ENCODE measurements at regions not wholly inside any gene's neighbourhood (a gene's known extent, or its start where the extent isn't known, plus 50 kb on each side); places are given as distances from the start of the nearest gene placed in this dataset.
A peak's percentile ranks its signal among the peaks of the same experiment; 100 is the strongest.

DNA sequence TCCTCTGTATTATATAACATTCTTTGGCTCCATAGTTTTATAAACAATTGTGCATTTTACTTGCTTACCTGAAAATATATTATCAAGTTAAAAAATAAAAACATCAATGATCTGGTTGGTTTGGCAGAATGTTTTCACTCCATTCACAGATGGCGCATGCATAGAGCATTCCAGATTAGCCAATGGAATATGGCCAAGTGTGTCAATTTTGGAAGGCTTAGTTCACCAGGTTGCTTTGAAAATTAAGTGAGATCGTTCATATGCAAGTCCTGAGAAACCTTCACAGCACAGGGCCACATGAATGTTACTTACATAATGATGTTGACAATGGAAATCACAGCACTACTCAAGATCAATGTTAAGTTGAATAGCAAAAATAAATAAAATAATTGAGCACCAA is 335.7 kb downstream of the GRB14 start:
- in situ Hi-C loops (cut with MboI; ENCODE audit: low pct_unique_long_range_greater_than_20kb in 2 of 9, low sequenced_read_pairs in 9 of 9, unreplicated experiment in 9 of 9): no loop called here

GRCh38 chr2:164281896-164282295 is 339.4 kb downstream of the GRB14 start:
- no peak for ATAC-seq (replicated peaks in 6 of 8)
- WGBS, 10 experiments: 0 to 90% (median 80%) methylated on average over 1 of the region's 1 CpG; no CpG with 5 or more reads in 1 of the 10 experiments
- no peak overlapping the region for H3K4me3 ChIP-seq
- no peak overlapping the region for H3K27ac ChIP-seq
- peaks cover 2 to 6% of the 10 kb centered on the region in 2 donors for H3K4me1 ChIP-seq (replicated peaks in 1 of 2)
- in situ Hi-C loops (cut with MboI; ENCODE audit: low pct_unique_long_range_greater_than_20kb in 2 of 9, low sequenced_read_pairs in 9 of 9, unreplicated experiment in 9 of 9): no loop called here

More for the DNA sequence above, 335.7 kb downstream of the GRB14 start:
- ATAC-seq (replicated peaks in 6 of 8): no peak
- no peak overlapping the region for H3K4me3 ChIP-seq
- H3K27ac ChIP-seq: no peak overlapping the region
- 44 to 100% (median 78%) methylated on average over 1 to 2 of the region's 2 CpGs for WGBS, 10 experiments
- no peaks in the 10 kb centered on the region for H3K4me1 ChIP-seq (replicated peaks in 1 of 2)

- in situ Hi-C loops (cut with MboI; ENCODE audit: low pct_unique_long_range_greater_than_20kb in 2 of 9, low sequenced_read_pairs in 9 of 9, unreplicated experiment in 9 of 9): no loop called here
- H3K27ac ChIP-seq: no peak overlapping the region
- no peak for ATAC-seq (replicated peaks in 6 of 8)
- H3K4me1 ChIP-seq (replicated peaks in 1 of 2): peaks cover 6 to 14% of the 10 kb centered on the region in 2 donors
- no peak overlapping the region for H3K4me3 ChIP-seq
Measured at GRCh38 chr2:164275659-164276058, 345.6 kb downstream of the GRB14 start.

GRCh38 chr2:164260506-164260905 is 360.8 kb downstream of the GRB14 start:
- ATAC-seq (replicated peaks in 6 of 8): peak in 2 of 8 experiments; percentile 65 to 85
- Histone ChIP-seq H3K27ac (no peak overlapping the region), H3K4me1 (replicated peaks in 1 of 2) (no peaks in the 10 kb centered on the region), H3K4me3 (no peak overlapping the region)
- 83 to 100% (median 89%) methylated on average over 2 of the region's 2 CpGs; no CpG with 5 or more reads in 5 of the 10 experiments for WGBS, 10 experiments
- in situ Hi-C loops (cut with MboI; ENCODE audit: low pct_unique_long_range_greater_than_20kb in 2 of 9, low sequenced_read_pairs in 9 of 9, unreplicated experiment in 9 of 9): no loop called here

DNA sequence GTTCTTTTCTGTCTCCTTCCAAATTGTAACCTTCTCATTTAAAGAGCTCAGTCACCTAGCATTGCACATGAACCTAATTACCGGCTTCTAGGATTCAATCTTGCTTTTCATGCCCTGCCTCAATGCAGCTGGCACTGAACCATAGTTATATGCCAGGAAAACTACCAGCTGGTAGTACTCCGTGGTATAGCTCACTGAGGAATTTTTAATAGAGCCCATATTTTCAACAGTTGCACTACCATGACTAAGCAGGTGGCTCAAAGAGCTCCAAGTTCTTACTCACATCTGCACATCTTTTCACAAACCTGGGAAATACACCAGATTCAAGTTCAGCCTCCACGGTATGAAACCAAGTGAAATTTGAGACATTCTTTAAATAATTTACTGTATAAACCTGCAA is 363.5 kb downstream of the GRB14 start:
- in situ Hi-C loops (cut with MboI; ENCODE audit: low pct_unique_long_range_greater_than_20kb in 2 of 9, low sequenced_read_pairs in 9 of 9, unreplicated experiment in 9 of 9): no loop called here
- Histone ChIP-seq H3K4me1 (replicated peaks in 1 of 2) (no peaks in the 10 kb centered on the region), H3K4me3 (no peak overlapping the region), H3K27ac (no peak overlapping the region)
- 0 to 100% (median 77%) methylated on average over 1 to 3 of the region's 3 CpGs; no CpG with 5 or more reads in 1 of the 10 experiments for WGBS, 10 experiments
- no peak for ATAC-seq (replicated peaks in 6 of 8)

DNA sequence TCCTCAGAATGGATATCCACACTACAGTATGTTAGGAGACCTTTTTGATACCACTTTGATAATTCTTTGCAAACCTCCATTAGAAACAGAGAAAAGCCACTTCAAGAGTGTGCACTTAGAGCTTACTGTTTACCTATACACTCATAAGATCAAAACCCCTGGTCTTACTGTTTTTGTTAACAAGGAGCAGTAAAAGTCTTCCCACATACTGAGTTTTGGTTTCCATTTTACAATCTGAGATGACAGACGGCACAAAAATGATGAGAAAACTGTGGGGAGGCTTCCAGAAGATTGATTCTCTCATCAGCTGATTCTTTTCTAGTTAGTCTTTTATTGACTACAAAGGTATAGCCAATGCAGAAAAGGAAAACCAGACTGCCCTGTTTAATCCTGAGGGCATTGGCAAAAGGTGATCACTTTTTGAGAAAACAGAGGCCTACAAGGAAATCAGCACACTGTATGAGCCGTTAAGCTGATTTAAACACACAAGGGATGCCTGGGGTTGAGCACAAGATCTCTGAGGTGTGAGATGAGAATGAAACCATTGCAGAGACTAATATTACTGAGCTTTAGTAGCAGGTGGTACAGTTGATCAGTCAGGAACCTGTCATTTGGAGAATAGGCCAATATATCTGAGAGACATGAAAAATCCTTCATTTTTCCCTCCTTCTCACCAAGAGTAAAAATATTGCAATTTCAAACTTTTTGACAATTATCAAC is 368.6 kb downstream of the GRB14 start:
- no peak for ATAC-seq (replicated peaks in 6 of 8)
- in situ Hi-C loops (cut with MboI; ENCODE audit: low pct_unique_long_range_greater_than_20kb in 2 of 9, low sequenced_read_pairs in 9 of 9, unreplicated experiment in 9 of 9): no loop called here
- H3K27ac ChIP-seq: no peak overlapping the region
- H3K4me1 ChIP-seq (replicated peaks in 1 of 2): no peaks in the 10 kb centered on the region
- H3K4me3 ChIP-seq: no peak overlapping the region
- 10 to 88% (median 67%) methylated on average over 1 to 2 of the region's 2 CpGs; no CpG with 5 or more reads in 1 of the 10 experiments for WGBS, 10 experiments

DNA sequence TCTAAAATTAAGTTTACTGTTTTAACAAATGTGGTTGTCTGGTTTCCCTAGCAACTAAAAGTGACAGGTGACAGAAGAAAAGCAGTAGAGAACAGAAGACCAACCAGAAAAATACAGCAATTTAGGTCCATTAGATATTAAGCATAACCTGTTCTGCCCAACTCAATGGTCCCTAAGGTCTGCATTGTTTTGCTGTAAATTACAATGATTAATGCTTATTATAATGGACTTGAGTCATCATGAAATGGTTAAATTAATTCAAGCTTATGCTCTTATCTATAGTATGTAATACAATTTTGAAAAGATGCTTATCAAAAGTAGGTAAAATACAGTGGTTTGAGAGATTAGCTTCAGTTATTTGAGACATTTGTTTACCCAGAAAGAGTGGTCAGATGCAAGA is 378.0 kb downstream of the GRB14 start:
- no peak for ATAC-seq (replicated peaks in 6 of 8)
- H3K4me1 ChIP-seq (replicated peaks in 1 of 2): no peaks in the 10 kb centered on the region
- in situ Hi-C loops (cut with MboI; ENCODE audit: low pct_unique_long_range_greater_than_20kb in 2 of 9, low sequenced_read_pairs in 9 of 9, unreplicated experiment in 9 of 9): no loop called here
- no peak overlapping the region for H3K4me3 ChIP-seq
- no peak overlapping the region for H3K27ac ChIP-seq

DNA sequence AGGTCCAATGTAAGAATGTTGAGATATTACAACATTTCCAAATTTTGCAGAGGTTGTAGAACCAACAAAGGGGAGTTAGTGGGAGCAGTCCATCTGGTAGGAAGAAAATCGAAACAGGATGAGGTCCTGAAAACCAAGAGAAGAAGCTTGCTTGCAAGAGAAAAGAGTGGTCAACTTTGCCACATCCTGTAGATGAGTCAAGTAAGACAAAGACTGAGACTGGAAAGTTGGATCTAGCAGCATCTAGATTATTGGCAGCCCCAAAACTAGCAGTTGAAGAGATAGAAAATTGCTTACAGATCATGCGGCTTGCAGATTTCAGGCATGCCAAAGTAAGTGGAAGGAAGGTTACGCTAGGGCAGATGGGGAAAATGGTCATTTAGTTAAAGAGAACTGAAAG is 378.9 kb downstream of the GRB14 start:
- no peak overlapping the region for H3K4me3 ChIP-seq
- in situ Hi-C loops (cut with MboI; ENCODE audit: low pct_unique_long_range_greater_than_20kb in 2 of 9, low sequenced_read_pairs in 9 of 9, unreplicated experiment in 9 of 9): no loop called here
- 25 to 100% (median 95%) methylated on average over 1 to 3 of the region's 3 CpGs; no CpG with 5 or more reads in 1 of the 10 experiments for WGBS, 10 experiments
- ATAC-seq (replicated peaks in 6 of 8): no peak
- H3K4me1 ChIP-seq (replicated peaks in 1 of 2): no peaks in the 10 kb centered on the region
- H3K27ac ChIP-seq: no peak overlapping the region

DNA sequence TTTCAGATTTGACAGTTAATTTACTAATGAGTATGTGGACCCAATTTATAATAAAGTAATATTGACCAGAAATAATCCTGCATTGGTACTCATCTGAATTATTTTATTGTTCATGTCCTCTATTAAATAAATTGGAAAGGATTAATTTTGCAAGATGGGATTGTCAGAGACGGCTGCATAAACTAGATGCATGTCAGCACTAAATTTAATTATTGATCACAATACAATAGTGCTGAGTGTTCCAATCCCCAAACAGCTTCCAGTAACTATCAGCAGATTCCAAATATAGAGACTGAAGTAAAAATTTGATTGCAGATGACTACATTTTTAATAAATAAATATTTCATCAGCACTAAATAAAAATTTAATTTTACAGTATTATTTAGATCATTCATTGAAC is 387.2 kb downstream of the GRB14 start:
- 20 to 80% (median 60%) methylated on average over 1 of the region's 1 CpG; no CpG with 5 or more reads in 3 of the 10 experiments for WGBS, 10 experiments
- Histone ChIP-seq H3K4me3 (no peak overlapping the region), H3K4me1 (replicated peaks in 1 of 2) (peaks cover 0 to 5% of the 10 kb centered on the region in 2 donors), H3K27ac (no peak overlapping the region)
- in situ Hi-C loops (cut with MboI; ENCODE audit: low pct_unique_long_range_greater_than_20kb in 2 of 9, low sequenced_read_pairs in 9 of 9, unreplicated experiment in 9 of 9): no loop called here
- peak in 3 of 8 experiments; percentile 47 to 69 (median 52) for ATAC-seq (replicated peaks in 6 of 8)

DNA sequence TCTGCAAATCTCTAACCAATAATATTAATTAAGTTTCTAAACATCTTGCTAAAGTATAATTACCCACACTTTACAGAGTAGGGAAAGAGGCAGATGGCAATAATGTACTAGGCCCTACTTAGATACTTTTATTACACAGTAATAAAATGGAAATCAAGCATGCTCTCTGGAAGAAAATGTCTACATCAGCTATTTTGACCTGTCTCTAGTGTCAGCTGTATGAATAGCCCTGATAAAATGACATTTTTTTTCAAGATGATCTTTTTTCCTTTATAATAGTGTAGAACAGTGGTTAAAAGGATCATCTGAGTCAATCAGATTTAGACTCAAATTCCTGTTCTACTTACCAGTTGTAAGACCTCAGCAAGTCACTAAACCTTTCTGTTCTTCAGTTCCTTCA is 397.3 kb downstream of the GRB14 start:
- no peak for ATAC-seq (replicated peaks in 6 of 8)

GRCh38 chr2:164221473-164221872 is 399.8 kb downstream of the GRB14 start:
- Histone ChIP-seq H3K4me3 (no peak overlapping the region), H3K4me1 (replicated peaks in 1 of 2) (peaks cover 0 to 7% of the 10 kb centered on the region in 2 donors), H3K27ac (no peak overlapping the region)
- 62 to 100% (median 87%) methylated on average over 1 to 2 of the region's 2 CpGs; no CpG with 5 or more reads in 1 of the 10 experiments for WGBS, 10 experiments
- no peak for ATAC-seq (replicated peaks in 6 of 8)
- in situ Hi-C loops (cut with MboI; ENCODE audit: low pct_unique_long_range_greater_than_20kb in 2 of 9, low sequenced_read_pairs in 9 of 9, unreplicated experiment in 9 of 9): no loop called here

More for the DNA sequence above, 397.3 kb downstream of the GRB14 start:
- no peak overlapping the region for H3K4me3 ChIP-seq
- peaks cover 0 to 7% of the 10 kb centered on the region in 2 donors for H3K4me1 ChIP-seq (replicated peaks in 1 of 2)
- in situ Hi-C loops (cut with MboI; ENCODE audit: low pct_unique_long_range_greater_than_20kb in 2 of 9, low sequenced_read_pairs in 9 of 9, unreplicated experiment in 9 of 9): no loop called here
- H3K27ac ChIP-seq: no peak overlapping the region

GRCh38 chr2:164220265-164220664 is 401.0 kb downstream of the GRB14 start:
- ATAC-seq (replicated peaks in 6 of 8): no peak
- no peak overlapping the region for H3K27ac ChIP-seq
- 57 to 100% (median 86%) methylated on average over 2 to 4 of the region's 4 CpGs for WGBS, 10 experiments
- in situ Hi-C loops (cut with MboI; ENCODE audit: low pct_unique_long_range_greater_than_20kb in 2 of 9, low sequenced_read_pairs in 9 of 9, unreplicated experiment in 9 of 9): no loop called here
- H3K4me1 ChIP-seq (replicated peaks in 1 of 2): peaks cover 0 to 7% of the 10 kb centered on the region in 2 donors
- no peak overlapping the region for H3K4me3 ChIP-seq

- in situ Hi-C loops (cut with MboI; ENCODE audit: low pct_unique_long_range_greater_than_20kb in 2 of 9, low sequenced_read_pairs in 9 of 9, unreplicated experiment in 9 of 9): no loop called here
- no peak for ATAC-seq (replicated peaks in 6 of 8)
- 0 to 71% (median 67%) methylated on average over 1 of the region's 1 CpG; no CpG with 5 or more reads in 5 of the 10 experiments for WGBS, 10 experiments
Measured at GRCh38 chr2:164213916-164214315, 407.4 kb downstream of the GRB14 start.

DNA sequence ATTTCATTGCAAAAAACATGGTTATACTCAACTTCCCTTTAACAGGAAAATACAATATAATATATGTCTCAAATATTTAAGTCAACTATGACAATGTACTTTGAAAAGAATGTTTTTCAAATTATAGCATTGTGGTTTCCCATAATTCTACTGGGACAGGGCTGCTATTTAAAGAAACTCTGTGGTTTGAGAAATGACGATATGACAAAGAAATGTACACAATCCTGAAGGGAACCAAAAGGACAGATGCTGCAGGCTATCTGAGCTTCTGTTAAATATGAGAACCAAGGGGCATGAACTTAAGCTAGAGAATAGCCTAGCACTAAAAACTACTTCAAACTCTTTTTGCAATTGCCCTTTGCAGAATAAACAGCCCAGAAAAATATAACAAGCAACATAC is 415.9 kb downstream of the GRB14 start:
- no peak for ATAC-seq (replicated peaks in 6 of 8)
- Histone ChIP-seq H3K4me3 (no peak overlapping the region), H3K4me1 (replicated peaks in 1 of 2) (no peaks in the 10 kb centered on the region), H3K27ac (no peak overlapping the region)
- in situ Hi-C loops (cut with MboI; ENCODE audit: low pct_unique_long_range_greater_than_20kb in 2 of 9, low sequenced_read_pairs in 9 of 9, unreplicated experiment in 9 of 9): no loop called here
- 0 to 100% (median 41%) methylated on average over 1 of the region's 1 CpG; no CpG with 5 or more reads in 2 of the 10 experiments for WGBS, 10 experiments

More at GRCh38 chr2:164213916-164214315, 407.4 kb downstream of the GRB14 start:
- Histone ChIP-seq H3K27ac (no peak overlapping the region), H3K4me3 (no peak overlapping the region), H3K4me1 (replicated peaks in 1 of 2) (no peaks in the 10 kb centered on the region)

Data from motor neuron (in vitro differentiated cells).